ENCODE measurements at regions not wholly inside any gene's neighbourhood (a gene's known extent, or its start where the extent isn't known, plus 50 kb on each side); places are given as distances from the start of the nearest gene placed in this dataset.

DNA sequence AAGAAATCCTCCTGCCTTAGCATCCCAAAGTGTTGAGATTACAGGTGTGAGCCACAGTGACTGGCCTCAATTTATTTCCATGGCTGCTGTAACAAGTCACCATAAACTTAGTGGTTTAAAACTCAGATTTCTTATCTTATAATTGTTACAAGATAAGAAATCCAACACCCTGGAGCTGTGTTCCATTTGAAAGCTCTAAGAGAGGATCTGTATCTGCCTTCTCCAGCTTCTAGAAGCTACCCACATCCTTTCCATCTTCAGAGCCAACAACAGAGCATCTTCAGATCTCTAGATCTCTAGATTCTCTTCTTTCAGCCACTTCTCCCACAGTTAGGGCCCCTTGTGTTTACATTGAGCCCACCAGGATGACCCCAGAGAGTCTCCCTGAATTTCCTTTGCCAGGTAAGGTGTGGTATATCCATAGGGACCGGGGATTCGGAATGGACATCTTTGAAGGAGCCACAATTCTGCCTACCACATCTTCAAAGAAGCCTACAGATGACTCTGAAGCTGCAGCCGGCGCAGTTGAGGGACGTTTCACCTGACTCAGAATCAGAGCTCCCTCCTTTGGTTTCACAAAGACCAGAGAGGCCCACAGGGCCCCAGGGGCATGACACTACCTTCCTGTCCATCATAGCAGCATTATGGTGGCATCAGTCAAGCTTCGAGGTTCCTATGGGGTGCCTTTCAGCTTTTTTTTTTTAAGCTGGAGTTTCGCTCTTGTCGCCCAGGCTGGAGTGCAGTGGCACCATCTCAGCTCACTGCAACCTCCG, 87.0 kb upstream of the IGF1R start:
- no peak for DNase-seq (ENCODE audit: low read depth)

DNA sequence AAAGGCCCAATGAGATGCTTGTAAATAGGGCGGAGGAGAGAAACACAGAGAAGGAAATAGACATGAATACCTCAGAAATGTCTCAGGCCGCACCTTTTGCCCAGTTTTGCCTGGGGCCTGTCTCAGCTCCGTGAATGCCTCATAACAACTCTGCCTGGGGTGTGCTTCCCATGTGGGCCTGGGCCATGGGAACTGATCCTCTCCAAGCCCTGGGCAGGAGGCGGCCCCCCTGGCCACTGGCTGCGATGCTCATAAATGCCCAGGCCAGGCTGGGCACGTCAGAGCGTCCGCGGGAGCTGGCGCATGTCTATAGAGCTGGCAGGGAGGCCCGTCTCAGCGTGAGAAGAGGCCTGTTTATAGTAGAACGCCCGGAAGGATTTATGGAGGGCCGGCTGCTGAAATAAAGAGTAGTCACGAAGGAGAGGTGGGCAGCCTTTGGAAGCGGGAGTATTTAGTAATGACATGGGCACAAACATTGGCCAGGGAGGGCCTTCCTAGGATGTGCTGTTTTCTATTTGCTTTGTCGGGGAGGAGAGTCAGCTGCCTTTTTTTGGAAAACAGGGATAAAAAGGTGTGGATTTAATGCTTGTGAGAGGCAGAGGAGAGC, 85.9 kb upstream of the IGF1R start:
- no peak for DNase-seq (ENCODE audit: low read depth)

DNA sequence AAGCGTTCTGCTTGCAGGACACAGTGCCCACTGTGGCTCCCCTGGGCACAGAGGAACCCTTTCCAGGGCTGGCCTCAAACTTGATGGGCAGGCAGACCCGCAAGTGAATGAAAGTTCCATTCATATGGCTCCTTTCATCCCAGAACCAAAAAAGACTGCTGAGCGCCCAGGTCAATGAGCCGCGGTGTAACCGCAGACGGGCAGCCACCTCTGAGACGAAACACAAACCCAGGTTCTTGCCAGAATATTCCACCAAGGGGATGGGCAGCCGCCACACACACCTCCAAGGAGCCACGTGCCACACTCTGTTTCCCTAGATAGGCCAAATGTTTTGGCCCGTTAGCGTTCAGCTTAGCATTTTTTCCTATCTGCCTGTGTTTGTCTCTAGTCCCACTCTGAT, 82.8 kb upstream of the IGF1R start:
- no peak for DNase-seq (ENCODE audit: low read depth)

DNA sequence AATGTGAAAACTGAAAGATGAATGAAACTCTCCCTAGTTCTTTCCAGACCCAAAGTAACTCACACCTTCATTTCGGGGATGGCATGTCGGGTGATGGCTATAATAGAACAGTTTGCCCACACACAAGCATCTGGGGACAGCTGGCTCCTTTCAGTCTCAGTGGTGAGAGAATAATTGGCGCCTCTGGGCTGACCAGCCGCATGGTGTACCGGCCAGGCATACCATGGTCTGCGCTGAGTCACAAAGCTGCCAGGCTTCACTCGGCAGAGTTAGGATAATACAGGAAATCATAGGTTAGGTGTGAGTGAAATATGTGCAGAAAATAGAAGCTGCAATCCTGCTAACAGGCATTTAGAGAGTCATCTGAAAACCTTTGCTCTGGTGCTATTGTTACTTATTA, 80.4 kb upstream of the IGF1R start:
- no peak for DNase-seq (ENCODE audit: low read depth)

DNA sequence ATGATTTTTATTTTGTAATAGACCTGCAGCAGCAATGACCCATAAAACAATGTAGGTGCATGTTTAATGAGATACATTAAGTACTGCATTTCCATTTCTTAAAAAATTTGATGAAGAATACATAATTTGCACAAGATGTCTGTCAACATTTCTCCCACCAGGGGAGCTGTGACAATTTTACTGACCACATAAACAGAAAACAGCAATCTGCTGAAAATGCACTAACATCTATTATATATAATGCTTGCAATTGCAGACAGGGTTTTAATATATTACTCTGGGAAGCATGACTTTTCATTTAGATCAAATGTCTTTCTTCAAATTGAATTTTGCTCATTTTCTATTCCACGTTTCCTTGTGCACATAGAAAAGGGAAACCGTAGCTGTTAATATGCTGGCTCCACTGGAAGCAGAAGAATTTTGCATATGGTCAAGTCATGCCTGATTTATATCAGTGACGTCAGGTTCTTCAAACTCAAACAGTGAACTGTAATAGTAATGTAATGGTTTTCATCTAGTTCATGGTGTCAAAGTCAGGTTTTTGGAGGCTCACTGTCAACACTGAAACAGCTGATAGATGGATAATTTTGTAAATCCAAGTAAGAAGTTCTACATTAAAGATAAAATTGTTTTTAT, 79.8 kb upstream of the IGF1R start:
- DNase-seq (ENCODE audit: low read depth): no peak

DNA sequence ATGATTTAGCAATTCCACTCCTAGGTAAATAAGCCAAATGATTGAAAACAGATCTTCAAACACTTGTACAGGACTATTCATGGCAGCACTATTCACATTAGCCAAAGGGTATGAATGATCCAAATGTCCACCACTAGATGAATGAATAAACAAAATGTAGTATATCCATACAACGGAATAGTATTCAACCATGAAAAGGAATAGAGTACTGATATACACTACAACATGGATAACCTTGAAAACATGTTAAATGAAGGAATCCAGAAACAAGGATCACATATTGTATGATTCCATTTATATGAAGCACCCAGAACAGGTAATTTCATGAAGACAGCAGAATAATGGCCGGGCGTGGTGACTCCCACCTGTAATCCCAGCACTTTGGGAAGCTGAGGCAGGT, 78.2 kb upstream of the IGF1R start:
- no peak for DNase-seq (ENCODE audit: low read depth)

DNA sequence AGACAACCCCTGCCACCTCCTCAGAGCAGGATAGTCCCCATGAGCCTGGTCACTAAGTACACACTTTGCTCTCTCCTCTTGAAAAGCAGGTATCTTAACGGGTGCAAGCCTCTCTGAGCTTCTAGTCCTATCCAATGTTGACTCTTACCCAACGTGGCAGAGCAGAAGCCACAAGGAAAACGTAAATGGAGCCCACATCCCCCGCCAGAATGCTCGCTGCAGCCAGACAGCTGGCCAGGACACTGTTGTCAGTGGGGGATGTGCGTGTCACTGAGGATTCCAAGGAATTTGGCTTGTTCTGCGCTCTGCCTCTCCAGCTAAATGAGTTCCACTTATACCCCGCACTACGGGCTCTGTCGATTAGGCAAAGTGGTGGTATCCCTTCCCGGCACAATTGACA, 67.8 kb upstream of the IGF1R start:
- no peak for DNase-seq (ENCODE audit: low read depth)

DNA sequence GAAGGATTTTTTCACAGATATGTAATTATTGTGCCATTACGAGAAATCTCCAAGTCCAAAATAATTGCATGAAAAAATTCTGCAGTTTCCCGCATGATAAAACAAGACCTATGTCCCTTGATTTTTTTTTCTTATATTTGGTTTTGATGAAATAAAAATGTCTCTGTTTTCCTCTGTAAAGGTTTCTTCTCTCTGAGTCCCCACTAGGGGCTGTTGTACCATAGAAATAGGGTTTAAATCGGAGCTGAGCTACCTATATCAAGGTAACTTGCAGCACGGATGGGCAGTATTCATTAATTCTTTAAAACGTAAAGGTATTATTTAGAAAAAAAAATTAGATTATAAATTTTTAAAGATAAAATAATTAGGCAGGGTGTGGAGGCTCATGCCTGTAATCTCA, 66.6 kb upstream of the IGF1R start:
- DNase-seq (ENCODE audit: low read depth): no peak

DNA sequence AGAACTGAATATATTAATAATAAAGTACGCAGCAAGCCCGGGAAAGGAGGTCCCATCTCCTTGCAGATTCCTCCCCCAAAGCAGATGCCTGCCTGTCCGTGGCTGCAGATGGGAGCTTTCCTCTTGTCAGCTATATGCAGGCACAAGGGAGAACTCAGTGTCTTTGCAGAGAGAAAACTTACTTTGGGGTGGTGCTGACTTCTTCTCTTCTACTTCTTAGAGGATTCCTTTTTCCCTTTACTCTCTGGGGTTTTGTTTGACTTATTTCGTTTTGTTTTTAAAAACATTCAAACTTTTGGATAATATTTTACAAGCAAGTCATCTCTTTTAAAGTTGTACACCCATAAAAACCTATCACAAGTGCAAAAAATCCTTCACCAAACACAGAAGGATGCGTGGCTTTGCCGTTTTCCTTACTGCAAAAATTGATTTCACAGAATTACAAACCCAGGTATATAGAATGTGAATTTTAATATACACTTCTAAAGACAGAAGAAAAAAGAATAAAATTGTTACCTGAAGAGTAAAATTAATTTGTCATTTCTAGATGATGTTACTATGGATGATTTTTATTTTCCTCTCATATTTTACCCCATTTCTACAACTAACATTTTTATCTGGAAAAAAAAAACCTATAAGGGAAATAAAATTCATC, 65.3 kb upstream of the IGF1R start:
- no peak for DNase-seq (ENCODE audit: low read depth)

DNA sequence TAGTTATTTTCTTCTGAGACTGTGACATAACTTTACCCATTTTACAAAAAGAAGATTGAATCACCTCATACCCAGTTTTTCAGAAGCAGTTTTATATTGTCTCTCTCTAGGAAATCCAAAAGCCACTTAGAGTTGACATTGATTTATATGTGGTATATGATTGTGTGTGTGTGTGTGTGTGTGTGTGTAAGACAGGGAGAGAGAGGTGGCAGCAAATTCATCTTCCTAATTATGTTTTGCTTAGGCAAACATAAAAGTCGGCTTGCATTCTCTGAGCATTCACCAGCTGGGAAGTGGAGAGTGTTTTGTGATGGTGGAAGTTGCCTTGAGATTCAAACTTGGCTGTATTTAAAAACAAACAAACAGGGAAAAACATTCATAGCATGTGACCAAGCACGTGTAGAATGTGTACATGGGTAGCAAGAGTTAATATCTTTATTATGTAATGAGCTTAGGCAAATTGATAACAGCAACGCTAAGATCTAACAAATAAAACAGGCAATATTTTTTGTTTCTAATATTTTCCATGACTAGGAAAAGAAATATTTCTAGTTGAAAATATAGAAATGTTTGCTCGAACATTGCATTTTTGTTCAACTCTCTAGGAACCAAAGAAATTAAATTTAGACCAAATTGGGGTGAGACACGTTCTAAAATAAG, 64.4 kb upstream of the IGF1R start:
- DNase-seq (ENCODE audit: low read depth): no peak

DNA sequence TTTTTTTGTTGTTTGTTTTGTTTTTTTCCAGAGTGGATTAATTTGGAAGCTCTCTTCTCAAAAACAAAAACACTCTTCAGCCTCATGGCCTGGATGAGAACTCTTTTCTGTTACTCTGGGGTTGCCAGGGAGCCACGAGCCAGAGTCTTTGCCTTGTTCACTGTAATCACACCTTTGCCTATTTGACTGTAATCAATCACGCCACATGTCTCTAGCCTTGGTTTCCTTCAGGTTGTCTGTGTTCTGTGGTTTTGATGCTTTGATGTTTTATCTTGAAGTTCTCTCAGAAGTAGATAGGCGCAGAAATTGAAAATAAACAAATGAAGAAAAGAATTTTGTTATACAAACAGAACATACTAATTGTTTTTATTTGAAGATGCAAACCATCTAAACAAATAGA, 62.3 kb upstream of the IGF1R start:
- DNase-seq (ENCODE audit: low read depth): no peak

DNA sequence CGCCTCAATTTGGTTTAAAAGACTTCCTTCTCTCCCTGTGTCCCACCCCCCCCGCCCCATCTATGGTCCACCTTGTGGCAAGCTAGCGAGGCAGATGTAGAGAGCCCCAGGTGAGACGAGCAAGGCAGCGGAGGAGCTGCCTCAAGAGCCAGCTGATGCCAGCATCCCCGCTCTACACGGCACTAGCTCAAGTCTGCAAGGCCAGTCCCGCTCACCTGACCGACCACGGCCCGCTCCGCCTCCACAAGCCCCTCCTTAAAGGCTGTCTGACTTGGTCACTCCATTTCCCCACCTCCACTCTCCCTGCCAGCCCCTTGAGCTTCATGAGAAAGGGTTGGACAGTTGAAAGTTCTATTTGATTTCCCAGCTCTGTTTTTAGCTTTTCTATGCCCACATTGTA, 56.2 kb upstream of the IGF1R start:
- no peak for DNase-seq (ENCODE audit: low read depth)

DNA sequence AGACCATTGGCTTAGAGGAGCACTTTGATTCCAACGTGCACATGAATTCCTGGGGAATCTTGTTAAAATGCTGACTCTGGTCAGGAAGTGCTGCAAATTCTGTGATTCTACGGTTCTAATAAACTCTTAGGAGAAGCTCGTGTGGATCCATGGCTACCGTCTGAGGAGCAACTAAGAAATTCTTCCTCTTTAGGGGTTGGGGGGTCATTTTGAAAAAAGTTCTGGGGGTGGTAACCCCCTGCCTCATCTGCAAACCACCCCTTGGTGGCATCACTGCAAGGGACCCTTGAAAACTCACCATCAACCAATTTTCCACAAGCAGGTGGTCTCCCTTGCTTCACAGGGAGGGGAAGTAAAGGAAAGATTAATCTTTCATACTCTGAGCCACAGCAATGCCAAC, 52.2 kb upstream of the IGF1R start:
- no peak for DNase-seq (ENCODE audit: low read depth)

DNA sequence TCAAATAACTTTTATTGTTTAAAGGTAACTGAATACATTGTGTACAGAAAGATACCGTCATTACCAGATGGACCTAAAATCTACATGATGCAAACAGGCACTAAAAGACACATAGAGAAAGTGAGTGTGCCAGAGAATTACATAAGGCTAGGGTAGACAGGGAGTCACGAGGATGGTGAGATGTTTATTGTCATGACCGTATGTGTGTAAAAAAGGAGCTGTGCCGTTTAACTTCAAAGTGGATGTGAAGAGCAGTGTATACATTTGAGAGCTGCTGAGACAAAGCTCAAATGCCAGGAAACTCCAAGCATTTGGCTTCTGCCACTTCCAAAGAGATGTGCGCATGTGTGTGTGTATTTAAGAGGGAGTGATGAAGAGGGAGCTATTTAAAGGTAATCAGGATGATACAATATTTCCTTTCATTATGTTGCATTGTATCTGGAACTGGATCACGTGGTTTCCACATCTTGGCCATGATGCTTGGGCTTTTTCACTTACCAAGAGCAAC, 51.4 kb upstream of the IGF1R start:
- no peak for DNase-seq (ENCODE audit: low read depth)

DNA sequence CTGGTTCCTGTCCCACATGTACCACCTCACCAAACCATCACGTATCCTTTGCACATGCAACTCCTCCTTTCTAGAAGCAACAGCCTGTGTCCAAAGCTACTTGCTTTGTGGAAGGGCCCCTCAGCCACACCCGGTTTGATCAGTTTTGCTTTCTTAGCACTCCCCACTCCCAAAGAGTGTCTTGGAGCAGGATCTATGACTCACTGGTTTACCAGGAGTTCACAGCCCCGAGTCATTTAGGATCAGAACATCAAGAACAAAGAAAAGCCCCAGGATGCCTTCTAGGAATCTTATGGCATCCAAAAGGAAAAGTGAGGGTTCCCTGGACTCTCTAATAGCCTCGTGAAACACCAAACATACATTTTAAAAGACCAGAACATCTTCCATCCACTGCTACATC, 50.7 kb upstream of the IGF1R start:
- no peak for DNase-seq (ENCODE audit: low read depth)

All from stimulated activated CD8-positive, alpha-beta memory T cell treated with anti-CD3 and anti-CD28 coated beads, Interleukin-15, amount 100 ng/mL, for 24 hours (primary cell).